NT2/D1 (cell line): ENCODE measurements at regions not wholly inside any gene's neighbourhood (a gene's known extent, or its start where the extent isn't known, plus 50 kb on each side); places are given as distances from the start of the nearest gene placed in this dataset.

ENCODE experiments used
- SUZ12 ChIP-seq: IDR thresholded peaks from 2 replicates; pipeline ENCODE4 v1.6.1; 2011; ENCODE audit not compliant: insufficient read length, insufficient read depth; ENCODE audit errors: extremely low read depth
- YY1 ChIP-seq: IDR thresholded peaks from 2 replicates; pipeline ENCODE4 v1.6.1; 2011; ENCODE audit not compliant: insufficient read length, insufficient read depth
- ZNF274 ChIP-seq: IDR thresholded peaks from 2 replicates; pipeline ENCODE4 v1.6.1; 2011; ENCODE audit warnings: mild to moderate bottlenecking, low read depth, low read length

DNA sequence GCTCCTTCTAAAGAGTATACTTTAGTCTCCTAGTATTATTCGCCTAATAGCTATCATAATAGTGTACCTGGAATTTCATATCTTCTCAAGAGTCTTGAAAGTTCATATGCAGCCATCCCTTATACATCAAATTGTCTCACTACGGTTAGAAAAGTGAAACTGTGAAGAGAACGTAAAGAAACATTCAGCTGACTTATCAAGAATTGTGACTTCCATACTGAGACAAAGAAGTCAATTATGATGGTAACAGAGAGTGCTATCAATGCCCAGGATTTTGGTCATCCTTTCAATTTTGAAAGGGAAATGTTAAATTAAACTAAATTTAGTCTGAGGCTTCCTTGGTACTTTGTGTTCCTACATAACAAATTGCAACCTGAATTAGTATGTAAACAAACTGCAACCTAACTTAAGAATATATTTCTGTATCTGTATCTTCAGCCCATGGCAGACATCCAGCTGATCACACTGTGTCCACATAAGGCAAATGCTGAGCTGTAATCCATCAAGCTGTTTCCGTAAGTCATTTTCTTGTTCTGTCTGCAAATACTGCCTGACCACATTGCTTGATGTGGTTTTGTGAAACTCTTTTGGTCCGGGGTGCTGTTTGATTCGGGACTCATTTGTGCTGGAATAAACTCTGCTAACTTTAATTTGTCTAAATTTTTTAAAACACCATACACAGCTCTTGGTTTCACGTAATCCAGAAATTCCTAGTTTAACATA is 469.6 kb downstream of the SI start:
- TF ChIP-seq ZNF274 = no peak
- no peak for TF ChIP-seq YY1
- TF ChIP-seq SUZ12 = no peak
